B cell (primary cell): ENCODE measurements at regions not wholly inside any gene's neighbourhood (a gene's known extent, or its start where the extent isn't known, plus 50 kb on each side); places are given as distances from the start of the nearest gene placed in this dataset.

ENCODE experiments used
- EZH2 ChIP-seq: IDR thresholded peaks from 2 replicates; pipeline ENCODE4 v1.6.1; 2012; ENCODE audit warnings: borderline replicate concordance, low read depth, mild to moderate bottlenecking, moderate library complexity, low read length; ENCODE audit not compliant: insufficient read depth, poor library complexity, severe bottlenecking
- TF ChIP-seq, protein P1 (sequence below): fragments of 200-600 bp; IDR thresholded peaks from one replicate; pipeline ENCODE4 v1.8.0; 2022; ENCODE audit warnings: antibody characterized with exemption, mild to moderate bottlenecking

DNA sequence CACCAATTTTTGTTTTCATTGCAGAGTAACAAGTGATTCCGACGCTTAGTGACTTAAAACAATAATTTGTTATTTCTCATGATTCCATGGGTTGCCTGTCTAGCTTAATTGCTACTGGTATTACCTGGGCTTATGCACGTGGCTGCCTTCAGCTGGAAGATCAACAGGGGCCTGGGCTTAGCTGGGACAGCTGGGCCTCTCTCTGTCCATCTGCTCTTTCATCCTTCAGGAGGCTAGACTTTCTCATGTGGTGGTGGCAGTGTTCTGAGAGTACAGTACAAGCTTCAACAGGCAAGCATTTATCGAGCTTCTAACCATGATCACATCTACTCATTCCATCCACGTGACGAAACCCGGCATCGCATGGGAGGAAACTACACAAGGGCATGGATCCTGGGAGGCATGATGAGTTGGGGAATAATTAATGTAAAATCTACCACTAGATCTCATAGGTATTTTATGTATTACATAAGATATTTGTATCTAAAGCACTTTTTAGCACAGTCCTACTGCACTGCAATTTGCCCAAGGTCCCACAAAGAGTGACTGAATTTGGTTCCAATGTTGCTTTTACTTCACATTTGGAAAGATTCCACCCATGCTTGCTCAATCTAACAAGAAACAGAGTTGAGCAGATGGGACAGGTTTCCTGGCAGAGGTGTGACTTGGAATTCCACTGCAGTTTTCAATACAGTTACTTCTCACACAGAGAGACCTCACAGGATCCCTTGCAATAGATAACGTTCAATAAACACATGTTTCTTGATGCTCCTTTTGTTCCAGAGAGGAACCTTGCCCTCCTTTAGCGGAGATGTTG lies 153.1 kb upstream of the FRMD6 start:
- TF ChIP-seq, protein P1, sequence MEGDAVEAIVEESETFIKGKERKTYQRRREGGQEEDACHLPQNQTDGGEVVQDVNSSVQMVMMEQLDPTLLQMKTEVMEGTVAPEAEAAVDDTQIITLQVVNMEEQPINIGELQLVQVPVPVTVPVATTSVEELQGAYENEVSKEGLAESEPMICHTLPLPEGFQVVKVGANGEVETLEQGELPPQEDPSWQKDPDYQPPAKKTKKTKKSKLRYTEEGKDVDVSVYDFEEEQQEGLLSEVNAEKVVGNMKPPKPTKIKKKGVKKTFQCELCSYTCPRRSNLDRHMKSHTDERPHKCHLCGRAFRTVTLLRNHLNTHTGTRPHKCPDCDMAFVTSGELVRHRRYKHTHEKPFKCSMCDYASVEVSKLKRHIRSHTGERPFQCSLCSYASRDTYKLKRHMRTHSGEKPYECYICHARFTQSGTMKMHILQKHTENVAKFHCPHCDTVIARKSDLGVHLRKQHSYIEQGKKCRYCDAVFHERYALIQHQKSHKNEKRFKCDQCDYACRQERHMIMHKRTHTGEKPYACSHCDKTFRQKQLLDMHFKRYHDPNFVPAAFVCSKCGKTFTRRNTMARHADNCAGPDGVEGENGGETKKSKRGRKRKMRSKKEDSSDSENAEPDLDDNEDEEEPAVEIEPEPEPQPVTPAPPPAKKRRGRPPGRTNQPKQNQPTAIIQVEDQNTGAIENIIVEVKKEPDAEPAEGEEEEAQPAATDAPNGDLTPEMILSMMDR = no peak
- no peak for TF ChIP-seq EZH2
